ENCODE measurements at regions not wholly inside any gene's neighbourhood (a gene's known extent, or its start where the extent isn't known, plus 50 kb on each side); places are given as distances from the start of the nearest gene placed in this dataset.

GRCh38 chr5:88474574-88474973 is 205.9 kb upstream of the TMEM161B start:
- DNase-seq (ENCODE audit: extremely low spot score) = no peak
- no peaks in the 10 kb centered on the region for H3K4me1 ChIP-seq
- TF ChIP-seq, protein P1, sequence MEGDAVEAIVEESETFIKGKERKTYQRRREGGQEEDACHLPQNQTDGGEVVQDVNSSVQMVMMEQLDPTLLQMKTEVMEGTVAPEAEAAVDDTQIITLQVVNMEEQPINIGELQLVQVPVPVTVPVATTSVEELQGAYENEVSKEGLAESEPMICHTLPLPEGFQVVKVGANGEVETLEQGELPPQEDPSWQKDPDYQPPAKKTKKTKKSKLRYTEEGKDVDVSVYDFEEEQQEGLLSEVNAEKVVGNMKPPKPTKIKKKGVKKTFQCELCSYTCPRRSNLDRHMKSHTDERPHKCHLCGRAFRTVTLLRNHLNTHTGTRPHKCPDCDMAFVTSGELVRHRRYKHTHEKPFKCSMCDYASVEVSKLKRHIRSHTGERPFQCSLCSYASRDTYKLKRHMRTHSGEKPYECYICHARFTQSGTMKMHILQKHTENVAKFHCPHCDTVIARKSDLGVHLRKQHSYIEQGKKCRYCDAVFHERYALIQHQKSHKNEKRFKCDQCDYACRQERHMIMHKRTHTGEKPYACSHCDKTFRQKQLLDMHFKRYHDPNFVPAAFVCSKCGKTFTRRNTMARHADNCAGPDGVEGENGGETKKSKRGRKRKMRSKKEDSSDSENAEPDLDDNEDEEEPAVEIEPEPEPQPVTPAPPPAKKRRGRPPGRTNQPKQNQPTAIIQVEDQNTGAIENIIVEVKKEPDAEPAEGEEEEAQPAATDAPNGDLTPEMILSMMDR (IDR thresholded peaks at IDR 0.05) = no peak
- TF ChIP-seq EP300 (IDR thresholded peaks at IDR 0.05) = no peak
- TF ChIP-seq POLR2A (IDR thresholded peaks at IDR 0.05; ENCODE audit: low read depth) = no peak
- TF ChIP-seq POLR2AphosphoS5 (IDR thresholded peaks at IDR 0.05) = no peak
- WGBS = 10% methylated on average over 1 of the region's 1 CpG
- H3K9me3 ChIP-seq = no peaks in the 10 kb centered on the region
- no peaks in the 10 kb centered on the region for H3K27me3 ChIP-seq
- no peak overlapping the region for H3K27ac ChIP-seq (replicated peaks in 1 of 4)
- no peaks in the 10 kb centered on the region for H3K36me3 ChIP-seq
- H3K4me3 ChIP-seq = no peak overlapping the region
- intact Hi-C loops (cut with DNase I) = no loop called here

DNA sequence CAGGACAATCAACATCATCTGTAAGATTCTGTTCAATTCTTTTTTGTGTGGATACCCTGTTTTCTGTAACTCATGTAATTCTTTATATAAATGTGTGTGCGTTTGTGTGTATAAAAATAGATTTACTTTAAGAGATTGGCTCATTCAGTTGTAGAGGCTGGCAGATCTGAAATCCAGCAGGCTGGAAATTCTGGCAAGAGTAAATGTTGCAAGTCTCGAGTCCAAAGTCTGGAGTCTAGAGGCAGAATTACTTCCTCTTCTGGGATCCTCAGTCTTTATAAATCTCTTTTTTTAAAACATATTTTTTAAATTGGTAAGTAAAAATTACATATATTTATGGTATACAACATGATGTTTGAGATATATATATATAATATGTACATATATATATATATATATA is 202.1 kb upstream of the TMEM161B start:
- intact Hi-C loops (cut with DNase I) = no loop called here
- DNase-seq (ENCODE audit: extremely low spot score) = no peak
- Histone ChIP-seq H3K4me1 (no peaks in the 10 kb centered on the region), H3K27me3 (no peaks in the 10 kb centered on the region), H3K36me3 (no peaks in the 10 kb centered on the region), H3K4me3 (no peak overlapping the region), H3K27ac (replicated peaks in 1 of 4) (no peak overlapping the region), H3K9me3 (no peaks in the 10 kb centered on the region)
- TF ChIP-seq EP300 (IDR thresholded peaks at IDR 0.05) (no peak), POLR2A (IDR thresholded peaks at IDR 0.05; ENCODE audit: low read depth) (no peak), POLR2AphosphoS5 (IDR thresholded peaks at IDR 0.05) (no peak)
- TF ChIP-seq, protein P1 (IDR thresholded peaks at IDR 0.05) = no peak
- WGBS = 86% methylated on average over 2 of the region's 2 CpGs

DNA sequence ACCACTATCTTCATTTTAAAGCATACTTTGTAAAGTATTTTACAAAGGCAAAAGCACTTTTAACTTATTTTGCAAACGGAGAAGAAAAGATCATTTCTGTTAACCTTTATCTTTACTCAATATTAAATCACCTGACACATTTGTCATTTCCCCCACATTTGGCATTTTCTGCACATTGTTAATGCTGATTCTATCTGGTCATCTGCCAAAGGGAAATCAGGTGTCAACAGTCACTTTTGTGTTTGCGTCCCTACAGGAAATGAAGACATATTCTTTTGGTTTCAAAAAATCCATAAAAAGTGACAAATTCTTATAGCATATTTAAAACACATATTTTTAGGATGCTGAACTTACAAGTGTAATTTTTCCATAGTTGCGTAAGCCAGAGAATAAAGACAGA is 191.3 kb upstream of the TMEM161B start:
- no peaks in the 10 kb centered on the region for H3K36me3 ChIP-seq
- no peaks in the 10 kb centered on the region for H3K27me3 ChIP-seq
- no peak overlapping the region for H3K4me3 ChIP-seq
- no peak for TF ChIP-seq EP300 (IDR thresholded peaks at IDR 0.05)
- no peak for TF ChIP-seq POLR2A (IDR thresholded peaks at IDR 0.05; ENCODE audit: low read depth)
- TF ChIP-seq, protein P1 (IDR thresholded peaks at IDR 0.05) = no peak
- TF ChIP-seq POLR2AphosphoS5 (IDR thresholded peaks at IDR 0.05) = no peak
- H3K9me3 ChIP-seq = no peaks in the 10 kb centered on the region
- 76% methylated on average over 3 of the region's 3 CpGs for WGBS
- no peak overlapping the region for H3K27ac ChIP-seq (replicated peaks in 1 of 4)
- intact Hi-C loops (cut with DNase I) = no loop called here
- no peak for DNase-seq (ENCODE audit: extremely low spot score)
- no peaks in the 10 kb centered on the region for H3K4me1 ChIP-seq

GRCh38 chr5:88452820-88453219 is 184.2 kb upstream of the TMEM161B start:
- no peak for DNase-seq (ENCODE audit: extremely low spot score)
- H3K27me3 ChIP-seq = no peaks in the 10 kb centered on the region
- H3K4me1 ChIP-seq = no peaks in the 10 kb centered on the region
- no peak overlapping the region for H3K27ac ChIP-seq (replicated peaks in 1 of 4)
- WGBS = 30% methylated on average over 1 of the region's 1 CpG
- no peak overlapping the region for H3K4me3 ChIP-seq
- intact Hi-C loops (cut with DNase I) = no loop called here
- no peaks in the 10 kb centered on the region for H3K9me3 ChIP-seq
- TF ChIP-seq EP300 (IDR thresholded peaks at IDR 0.05) (no peak), POLR2A (IDR thresholded peaks at IDR 0.05; ENCODE audit: low read depth) (no peak), POLR2AphosphoS5 (IDR thresholded peaks at IDR 0.05) (no peak)
- TF ChIP-seq, protein P1 (IDR thresholded peaks at IDR 0.05) = no peak
- no peaks in the 10 kb centered on the region for H3K36me3 ChIP-seq

GRCh38 chr5:88450239-88450638 is 181.6 kb upstream of the TMEM161B start:
- Histone ChIP-seq H3K27me3 (no peaks in the 10 kb centered on the region), H3K4me1 (no peaks in the 10 kb centered on the region), H3K9me3 (no peaks in the 10 kb centered on the region), H3K36me3 (no peaks in the 10 kb centered on the region), H3K27ac (replicated peaks in 1 of 4) (no peak overlapping the region), H3K4me3 (no peak overlapping the region)
- intact Hi-C loops (cut with DNase I) = no loop called here
- TF ChIP-seq POLR2A (IDR thresholded peaks at IDR 0.05; ENCODE audit: low read depth) = no peak
- TF ChIP-seq POLR2AphosphoS5 (IDR thresholded peaks at IDR 0.05) = no peak
- TF ChIP-seq, protein P1 (IDR thresholded peaks at IDR 0.05) = no peak
- no peak for TF ChIP-seq EP300 (IDR thresholded peaks at IDR 0.05)
- no peak for DNase-seq (ENCODE audit: extremely low spot score)
- 60% methylated on average over 2 of the region's 2 CpGs for WGBS
